RWPE1 (cell line): ENCODE measurements at regions not wholly inside any gene's neighbourhood (a gene's known extent, or its start where the extent isn't known, plus 50 kb on each side); places are given as distances from the start of the nearest gene placed in this dataset.

Experiments used
- CTCF ChIA-PET: fragments of 350-600 bp; sonication (Branson Sonifier 250); formaldehyde crosslinking; extraction: SDS; loops from one replicate; lab custom pipeline; 2021; lab: Yijun Ruan, JAX
- POLR2A ChIA-PET: fragments of 400-600 bp; formaldehyde crosslinking; extraction: SDS; loops from one replicate; lab custom pipeline; 2020; ENCODE audit warnings: antibody characterized with exemption; ENCODE audit not compliant: low non-redundant PET; lab: Yijun Ruan, JAX
- DNase-seq: peaks from one replicate; pipeline ENCODE4 v3.0.0; 2012; ENCODE audit warnings: low spot score
- H3K27ac ChIP-seq: fragments of 450-650 bp; 2 replicates; pipeline ENCODE4 v1.5.1; 2017
- TF ChIP-seq, protein P1 (sequence below): fragments of 450-650 bp; conservative IDR thresholded peaks from 2 replicates; pipeline ENCODE4 v1.5.1; 2017; ENCODE audit warnings: low read depth, mild to moderate bottlenecking

DNA sequence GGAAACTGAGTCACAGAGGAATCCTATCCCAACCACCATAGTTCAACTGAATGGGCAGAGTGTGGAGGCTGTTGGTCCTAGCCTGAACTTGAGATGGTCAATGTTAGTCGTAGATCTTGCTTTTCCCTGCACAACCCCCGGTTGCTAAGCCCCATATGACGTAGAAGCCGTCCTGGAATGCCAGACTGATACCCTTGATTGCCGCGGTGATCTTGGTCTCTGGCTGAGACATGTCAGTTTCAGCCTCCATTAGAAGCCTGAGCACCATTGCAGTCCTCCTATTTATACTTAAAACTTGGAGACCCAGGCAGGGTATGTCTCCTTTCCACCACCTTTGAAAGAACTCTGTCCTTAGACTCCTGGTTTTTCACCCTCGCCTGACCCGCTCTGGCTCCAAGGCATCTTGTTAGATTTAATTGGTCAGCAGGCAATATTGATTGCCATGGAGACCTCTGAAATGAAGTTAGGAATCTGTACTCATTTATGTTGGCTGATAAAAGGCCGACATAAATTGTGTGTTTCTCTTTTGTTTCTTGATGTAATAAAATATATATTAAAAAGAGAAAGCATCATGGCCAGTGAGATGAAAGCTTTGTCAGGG lies 53.4 kb downstream of the RPLP1 start:
- TF ChIP-seq, protein P1, sequence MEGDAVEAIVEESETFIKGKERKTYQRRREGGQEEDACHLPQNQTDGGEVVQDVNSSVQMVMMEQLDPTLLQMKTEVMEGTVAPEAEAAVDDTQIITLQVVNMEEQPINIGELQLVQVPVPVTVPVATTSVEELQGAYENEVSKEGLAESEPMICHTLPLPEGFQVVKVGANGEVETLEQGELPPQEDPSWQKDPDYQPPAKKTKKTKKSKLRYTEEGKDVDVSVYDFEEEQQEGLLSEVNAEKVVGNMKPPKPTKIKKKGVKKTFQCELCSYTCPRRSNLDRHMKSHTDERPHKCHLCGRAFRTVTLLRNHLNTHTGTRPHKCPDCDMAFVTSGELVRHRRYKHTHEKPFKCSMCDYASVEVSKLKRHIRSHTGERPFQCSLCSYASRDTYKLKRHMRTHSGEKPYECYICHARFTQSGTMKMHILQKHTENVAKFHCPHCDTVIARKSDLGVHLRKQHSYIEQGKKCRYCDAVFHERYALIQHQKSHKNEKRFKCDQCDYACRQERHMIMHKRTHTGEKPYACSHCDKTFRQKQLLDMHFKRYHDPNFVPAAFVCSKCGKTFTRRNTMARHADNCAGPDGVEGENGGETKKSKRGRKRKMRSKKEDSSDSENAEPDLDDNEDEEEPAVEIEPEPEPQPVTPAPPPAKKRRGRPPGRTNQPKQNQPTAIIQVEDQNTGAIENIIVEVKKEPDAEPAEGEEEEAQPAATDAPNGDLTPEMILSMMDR, result no peak
- no peak for DNase-seq
- POLR2A ChIA-PET, result no interaction called here
- no peak overlapping the region for H3K27ac ChIP-seq
- CTCF ChIA-PET, result interaction anchor here (0.6 kb wide), 1 partner anchor 25 kb away, joined by 3 read pairs; no protein-coding TSS in a partner anchor

DNA sequence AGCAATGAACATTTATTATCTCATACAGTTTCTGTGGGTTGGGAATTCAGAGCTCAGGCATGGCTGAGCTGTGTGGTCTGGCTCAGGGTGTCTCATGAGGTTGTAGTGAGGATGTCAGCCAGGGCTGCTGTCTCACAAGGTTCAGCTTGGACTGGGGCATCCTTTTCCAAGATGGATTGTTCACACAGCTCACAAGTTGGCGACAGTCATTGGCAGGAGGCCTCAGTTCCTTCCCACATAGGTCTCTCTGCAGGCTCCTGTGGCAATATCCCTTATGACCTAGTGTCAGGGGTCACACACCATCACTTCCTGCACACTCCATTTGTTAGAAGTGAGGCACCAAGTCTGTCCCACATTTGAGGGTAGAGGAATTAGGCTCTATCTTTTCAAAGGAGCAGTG lies 56.0 kb downstream of the RPLP1 start:
- CTCF ChIA-PET, result interaction anchor here (0.6 kb wide), 1 partner anchor 515 kb away, joined by 3 read pairs; no protein-coding TSS in a partner anchor
- POLR2A ChIA-PET, result no interaction called here
- no peak for DNase-seq
- H3K27ac ChIP-seq, result no peak overlapping the region
- TF ChIP-seq, protein P1, result no peak

DNA sequence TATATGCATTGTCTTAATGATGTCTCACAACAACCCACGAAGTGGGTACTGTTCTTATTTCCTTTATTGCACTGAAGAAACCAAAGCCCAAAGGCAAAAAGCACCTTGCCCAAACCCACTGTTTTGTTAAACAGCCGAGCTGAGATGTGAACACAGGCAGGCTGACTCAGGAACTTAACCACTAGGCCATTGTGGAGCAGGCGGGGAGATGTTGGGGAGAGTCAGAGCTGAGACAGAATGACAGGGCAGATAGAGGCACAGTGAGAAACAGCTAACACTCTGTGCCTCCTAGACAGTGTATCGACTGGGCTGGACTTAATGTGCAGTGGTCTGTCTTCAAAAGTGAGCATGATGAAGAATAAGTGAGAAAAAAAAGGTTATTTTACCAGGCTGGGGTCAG lies 56.5 kb downstream of the RPLP1 start:
- DNase-seq, result no peak
- no peak overlapping the region for H3K27ac ChIP-seq
- CTCF ChIA-PET, result no interaction called here
- POLR2A ChIA-PET, result no interaction called here
- TF ChIP-seq, protein P1, result no peak

DNA sequence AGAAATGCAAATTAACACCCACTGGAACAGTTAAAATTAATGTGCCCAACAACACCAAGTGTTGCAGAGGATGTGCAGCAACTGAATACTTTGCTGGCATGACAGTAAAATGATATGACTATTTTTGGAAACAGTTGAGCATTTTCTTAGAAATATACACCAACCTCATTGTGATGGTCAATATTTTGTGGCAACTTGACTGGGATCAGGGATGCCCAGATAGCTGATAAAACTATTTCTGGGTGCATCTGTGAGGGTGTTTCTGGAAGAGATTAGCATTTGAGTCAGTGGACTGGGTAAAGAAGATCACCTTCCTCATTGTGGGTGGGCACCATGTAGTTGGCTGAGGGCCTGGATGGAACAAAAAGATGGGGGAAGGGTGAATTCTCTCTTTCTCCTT lies 57.9 kb downstream of the RPLP1 start:
- TF ChIP-seq, protein P1, result no peak
- H3K27ac ChIP-seq, result no peak overlapping the region
- POLR2A ChIA-PET, result no interaction called here
- CTCF ChIA-PET, result no interaction called here
- DNase-seq, result no peak

DNA sequence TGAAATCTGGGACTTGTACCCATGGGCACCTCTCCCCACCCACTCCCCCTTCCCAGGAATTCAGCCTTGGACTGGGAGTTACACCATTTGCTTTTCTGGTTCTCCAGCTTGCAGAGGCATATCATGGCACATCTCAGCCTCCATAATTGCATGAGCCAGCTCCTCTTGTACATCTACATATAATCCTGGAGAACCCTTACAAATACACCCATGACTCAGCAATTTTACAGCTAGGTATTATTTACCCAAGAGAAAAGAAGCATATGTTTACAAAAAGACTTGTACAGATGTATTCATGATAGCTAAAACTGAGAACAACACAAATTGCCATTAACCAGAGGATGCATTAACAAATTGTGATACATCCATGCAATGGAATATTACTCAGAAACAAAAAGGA lies 58.4 kb downstream of the RPLP1 start:
- no peak overlapping the region for H3K27ac ChIP-seq
- DNase-seq, result no peak
- POLR2A ChIA-PET, result no interaction called here
- CTCF ChIA-PET, result no interaction called here
- TF ChIP-seq, protein P1, result no peak

DNA sequence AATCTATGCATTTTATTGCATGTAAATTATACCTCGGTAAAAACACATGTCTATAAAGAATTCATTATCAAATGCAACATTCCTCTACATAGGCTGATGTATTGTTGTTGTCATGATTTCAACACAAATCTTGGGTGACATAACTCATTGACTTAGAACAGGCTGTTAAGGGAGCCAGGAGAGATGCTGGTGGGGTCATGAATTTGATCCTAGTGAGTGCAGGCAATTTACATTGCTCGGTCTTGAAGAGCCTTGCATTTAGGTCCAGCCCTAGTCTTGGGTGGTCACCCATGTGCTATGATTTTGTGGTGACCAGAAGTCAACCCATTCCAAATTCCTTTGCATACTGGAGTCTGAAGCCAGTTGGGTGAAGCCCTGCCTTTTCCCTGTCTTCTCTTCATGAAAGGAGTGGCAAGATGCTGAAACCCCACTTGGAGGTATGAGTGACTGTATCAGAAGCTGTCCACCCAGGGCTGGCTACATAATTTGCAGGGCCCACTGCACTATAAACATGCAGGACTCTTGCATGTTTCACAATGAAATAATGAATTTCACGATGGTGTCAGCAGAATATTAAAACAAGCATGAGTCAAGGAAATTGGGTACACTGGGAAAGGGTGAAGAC lies 59.2 kb downstream of the RPLP1 start:
- no peak overlapping the region for H3K27ac ChIP-seq
- TF ChIP-seq, protein P1, result no peak
- ChIA-PET CTCF (no interaction called here), POLR2A (no interaction called here)
- DNase-seq, result no peak
